IMR-90 (cell line): ENCODE measurements at regions not wholly inside any gene's neighbourhood (a gene's known extent, or its start where the extent isn't known, plus 50 kb on each side); places are given as distances from the start of the nearest gene placed in this dataset.

Experiments
- ATAC-seq: fragments of 200-7000 bp; cut with Tn5 transposase; 2 replicates; pipeline ENCODE4 v1.9.1; 2020; ENCODE audit warnings: low read depth, mild to moderate bottlenecking, moderate library complexity
- BruUV-seq: library from RNA; stranded (reverse); fragments of 400-500 nt; replicated peaks from 2 replicates; lab custom pipeline; 2021; lab: Mats Ljungman, UMichigan
- CTCF ChIA-PET: fragments of 300-600 bp; formaldehyde crosslinking; extraction: SDS; loops from one replicate; lab custom pipeline; 2021; ENCODE audit warnings: antibody characterized with exemption; lab: Yijun Ruan, JAX
- POLR2A ChIA-PET: fragments of 300-600 bp; sonication (Branson Sonifier 250); formaldehyde crosslinking; loops from one replicate; lab custom pipeline; 2022; ENCODE audit warnings: antibody characterized with exemption; ENCODE audit not compliant: unreplicated experiment; lab: Charles Lee
- DNase-seq: peaks from one replicate; pipeline ENCODE4 v3.0.0; 2013
- H2AFZ ChIP-seq: replicated peaks from 2 replicates; pipeline ENCODE3; 2013; ENCODE audit warnings: low read length, mild to moderate bottlenecking; ENCODE audit not compliant: poor library complexity
- H2AK5ac ChIP-seq: 2 replicates; pipeline ENCODE4 v1.6.1; 2013; ENCODE audit warnings: low read depth, low read length, inconsistent platforms
- H2AK9ac ChIP-seq: replicated peaks from 2 replicates; pipeline ENCODE3; 2013; ENCODE audit warnings: mild to moderate bottlenecking, low read depth, low read length, moderate library complexity; ENCODE audit not compliant: poor library complexity
- H2BK120ac ChIP-seq: 2 replicates; pipeline ENCODE4 v1.6.1; 2013; ENCODE audit warnings: low read depth, low read length, inconsistent platforms
- H2BK15ac ChIP-seq: 3 replicates; pipeline ENCODE4 v1.6.1; 2013; ENCODE audit warnings: low read depth, low read length, inconsistent platforms
- H2BK20ac ChIP-seq: 2 replicates; pipeline ENCODE4 v1.6.1; 2013; ENCODE audit warnings: low read depth, mild to moderate bottlenecking, inconsistent platforms, low read length, moderate library complexity
- H2BK5ac ChIP-seq: 2 replicates; pipeline ENCODE4 v1.6.1; 2013; ENCODE audit warnings: mild to moderate bottlenecking, low read depth, low read length, inconsistent platforms; ENCODE audit not compliant: poor library complexity, severe bottlenecking
- H3K14ac ChIP-seq: replicated peaks from 2 replicates; pipeline ENCODE4 v1.6.1; 2013; ENCODE audit warnings: low read depth, low read length, inconsistent platforms
- H3K18ac ChIP-seq: 2 replicates; pipeline ENCODE4 v1.6.1; 2013; ENCODE audit warnings: low read depth, low read length, control low read depth
- H3K23ac ChIP-seq: 2 replicates; pipeline ENCODE4 v1.6.1; 2013; ENCODE audit warnings: low read depth, low read length, inconsistent platforms
- H3K27ac ChIP-seq: 2 replicates; pipeline ENCODE4 v1.5.1; 2013; ENCODE audit warnings: mild to moderate bottlenecking, control low read depth, low read length; ENCODE audit not compliant: insufficient read depth
- H3K27me3 ChIP-seq: 2 replicates; pipeline ENCODE4 v1.6.1; 2013; ENCODE audit warnings: low read length; ENCODE audit not compliant: control insufficient read depth, insufficient read depth
- H3K36me3 ChIP-seq: 2 replicates; pipeline ENCODE4 v1.6.1; 2013; ENCODE audit warnings: low read length, mixed read lengths; ENCODE audit not compliant: control insufficient read depth, insufficient read depth
- H3K4ac ChIP-seq: 2 replicates; pipeline ENCODE4 v1.6.1; 2013; ENCODE audit warnings: low read depth, low read length, inconsistent platforms
- H3K4me1 ChIP-seq: 2 replicates; pipeline ENCODE4 v1.6.1; 2013; ENCODE audit warnings: low read length, mixed read lengths; ENCODE audit not compliant: control insufficient read depth, insufficient read depth
- H3K4me2 ChIP-seq: 2 replicates; pipeline ENCODE4 v1.6.1; 2013; ENCODE audit warnings: low read depth, mild to moderate bottlenecking, control low read depth, low read length, moderate library complexity
- H3K4me3 ChIP-seq: 2 replicates; pipeline ENCODE4 v1.5.1; 2013; ENCODE audit warnings: low read depth, mild to moderate bottlenecking, control low read depth, low read length, moderate library complexity; ENCODE audit not compliant: insufficient read depth
- H3K56ac ChIP-seq: 2 replicates; pipeline ENCODE4 v1.6.1; 2013; ENCODE audit warnings: low read length, inconsistent platforms; ENCODE audit not compliant: insufficient read depth; ENCODE audit errors: extremely low read depth
- H3K79me1 ChIP-seq, 2 experiments: 2 replicates each; pipeline ENCODE4 v1.6.1; 2013; ENCODE audit warnings: low read length in 2 of 2, inconsistent platforms in 1 of 2, low read depth in 1 of 2
- H3K9ac ChIP-seq: 2 replicates; pipeline ENCODE4 v1.6.1; 2013; ENCODE audit warnings: low read depth, low read length, control low read depth
- H3K9me1 ChIP-seq: 2 replicates; pipeline ENCODE4 v1.6.1; 2013; ENCODE audit warnings: low read length, inconsistent platforms; ENCODE audit not compliant: insufficient read depth
- H3K9me3 ChIP-seq: 2 replicates; pipeline ENCODE4 v1.6.1; 2013; ENCODE audit warnings: low read length; ENCODE audit not compliant: control insufficient read depth, insufficient read depth
- H4K20me1 ChIP-seq: 2 replicates; pipeline ENCODE4 v1.6.1; 2013; ENCODE audit warnings: low read length, inconsistent platforms; ENCODE audit not compliant: insufficient read depth
- H4K5ac ChIP-seq: 2 replicates; pipeline ENCODE4 v1.6.1; 2013; ENCODE audit warnings: mild to moderate bottlenecking, low read depth, low read length, control low read depth
- H4K8ac ChIP-seq, 2 experiments: 2 replicates each; pipeline ENCODE4 v1.6.1; 2013; ENCODE audit warnings: low read depth in 2 of 2, low read length in 2 of 2, control low read depth in 1 of 2, inconsistent platforms in 1 of 2
- H4K91ac ChIP-seq: 2 replicates; pipeline ENCODE4 v1.6.1; 2013; ENCODE audit warnings: low read depth, low read length, inconsistent platforms; ENCODE audit not compliant: insufficient read depth
- BHLHE40 ChIP-seq: fragments of 150-350 bp; IDR thresholded peaks from 2 replicates; pipeline ENCODE4 v1.6.1; 2016; ENCODE audit warnings: mild to moderate bottlenecking, low read depth, low read length
- CEBPB ChIP-seq: IDR thresholded peaks from 2 replicates; pipeline ENCODE4 v1.6.1; 2012; ENCODE audit warnings: low read depth, low read length, improper control_type of control experiment
- CHD1 ChIP-seq: IDR thresholded peaks from 2 replicates; pipeline ENCODE4 v1.6.1; 2012; ENCODE audit warnings: low read depth, low read length, improper control_type of control experiment
- CTCF ChIP-seq: conservative IDR thresholded peaks from 2 replicates; pipeline ENCODE4 v1.5.1; 2012; ENCODE audit warnings: mild to moderate bottlenecking, low read depth, low read length, improper control_type of control experiment
- ELK1 ChIP-seq: fragments of 150-350 bp; IDR thresholded peaks from 2 replicates; pipeline ENCODE4 v1.6.1; 2016; ENCODE audit warnings: low read depth, mild to moderate bottlenecking, low read length, moderate library complexity, borderline replicate concordance
- FOS ChIP-seq: fragments of 150-350 bp; IDR thresholded peaks from 2 replicates; pipeline ENCODE4 v1.6.1; 2016; ENCODE audit warnings: low read depth, low read length
- MAFK ChIP-seq: IDR thresholded peaks from 2 replicates; pipeline ENCODE4 v1.6.1; 2012; ENCODE audit warnings: low read depth, low read length, improper control_type of control experiment
- MAZ ChIP-seq: IDR thresholded peaks from 2 replicates; pipeline ENCODE4 v1.6.1; 2012; ENCODE audit warnings: low read depth, mild to moderate bottlenecking, low read length, improper control_type of control experiment, moderate library complexity, borderline replicate concordance
- MXI1 ChIP-seq: IDR thresholded peaks from 2 replicates; pipeline ENCODE4 v1.6.1; 2012; ENCODE audit warnings: low read depth, mild to moderate bottlenecking, low read length, moderate library complexity, borderline replicate concordance
- NFE2L2 ChIP-seq: fragments of 150-350 bp; IDR thresholded peaks from 2 replicates; pipeline ENCODE4 v1.6.1; 2016; ENCODE audit warnings: low read depth, mild to moderate bottlenecking, low read length
- POLR2A ChIP-seq: IDR thresholded peaks from 2 replicates; pipeline ENCODE4 v1.6.1; 2012; ENCODE audit warnings: mild to moderate bottlenecking, low read depth, low read length
- RAD21 ChIP-seq: IDR thresholded peaks from 2 replicates; pipeline ENCODE4 v1.6.1; 2012; ENCODE audit warnings: low read length, improper control_type of control experiment
- RCOR1 ChIP-seq: IDR thresholded peaks from 2 replicates; pipeline ENCODE4 v1.6.1; 2012; ENCODE audit warnings: mild to moderate bottlenecking, low read length, improper control_type of control experiment; ENCODE audit not compliant: insufficient replicate concordance
- RFX5 ChIP-seq: IDR thresholded peaks from 2 replicates; pipeline ENCODE4 v1.8.0; 2012; ENCODE audit warnings: low read depth, mild to moderate bottlenecking, low read length, moderate library complexity
- SMC3 ChIP-seq: fragments of 150-350 bp; IDR thresholded peaks from 2 replicates; pipeline ENCODE4 v1.6.1; 2016; ENCODE audit warnings: low read depth, mild to moderate bottlenecking, antibody characterized with exemption, low read length, moderate library complexity
- USF2 ChIP-seq: fragments of 150-350 bp; IDR thresholded peaks from 2 replicates; pipeline ENCODE4 v1.6.1; 2017; ENCODE audit warnings: mild to moderate bottlenecking, antibody characterized with exemption, low read length, low read depth
- WGBS, 2 experiments: methylation state at CpG; one replicate each; pipeline versions ENCODE4 v1.1.5 to v1.1.7; 2013; ENCODE audit warnings: missing lambda C conversion rate in 2 of 2; ENCODE audit not compliant: insufficient read length in 1 of 2; ENCODE audit errors: extremely low coverage in 2 of 2; 5-methylcytosine and 5-hydroxymethylcytosine counted together
- dilution Hi-C: fragments of 300-500 bp; cut with HindIII; formaldehyde crosslinking; loops from one replicate; pipeline ENCODE4 v1.14.3; 2018; ENCODE audit warnings: low sequenced_read_pairs; ENCODE audit not compliant: unreplicated experiment
- in situ Hi-C: fragments of 300-500 bp; cut with MboI; formaldehyde crosslinking; loops from 3 replicates; pipeline ENCODE4 v1.14.3; 2019; ENCODE audit warnings: low sequenced_read_pairs, inconsistent platforms, mixed read lengths
- intact Hi-C: fragments of 100-400 bp; cut with micrococcal nuclease; formaldehyde crosslinking; loops from 2 replicates; pipeline ENCODE4 v1.10.0; 2022

GRCh38 chr11:109667719-109668118 lies 245.7 kb downstream of the C11orf87 start:
- BruUV-seq = no TSS peak
- Histone ChIP-seq H4K8ac (no peak overlapping the region), H3K56ac (no peak overlapping the region), H3K4ac (no peak overlapping the region), H2AK9ac (no peak overlapping the region), H3K4me3 (no peak overlapping the region), H3K9me1 (no peaks in the 10 kb centered on the region), H3K18ac (no peak overlapping the region), H2BK5ac (no peak overlapping the region), H3K79me1 (no peaks in the 10 kb centered on the region), H4K5ac (no peak overlapping the region), H3K9me3 (0 out of 2 replicates have a peak, but pooled peaks cover 3% of the 10 kb centered on the region), H2BK15ac (no peak overlapping the region), H3K27me3 (no peaks in the 10 kb centered on the region), H3K4me1 (no peaks in the 10 kb centered on the region), H3K4me2 (no peak overlapping the region), H3K36me3 (no peaks in the 10 kb centered on the region), H2BK20ac (no peak overlapping the region), H2AFZ (no peak overlapping the region), H2AK5ac (no peak overlapping the region), H2BK120ac (no peak overlapping the region), H3K14ac (no peak overlapping the region), H3K27ac (no peak overlapping the region), H3K23ac (no peak overlapping the region), H4K20me1 (no peaks in the 10 kb centered on the region), H3K9ac (no peak overlapping the region), H4K91ac (no peak overlapping the region)
- dilution Hi-C loops = no loop called here
- in situ Hi-C loops = no loop called here
- no peak for DNase-seq
- no CpG with 5 or more reads among the region's 2 CpGs for WGBS, 2 experiments
- ATAC-seq = no peak
- POLR2A ChIA-PET = no interaction called here
- intact Hi-C loops = no loop called here
- TF ChIP-seq RCOR1 = no peak
- TF ChIP-seq MAZ = no peak
- no peak for TF ChIP-seq FOS
- TF ChIP-seq CEBPB = no peak
- no peak for TF ChIP-seq BHLHE40
- no peak for TF ChIP-seq ELK1
- no peak for TF ChIP-seq RFX5
- TF ChIP-seq NFE2L2 = no peak
- TF ChIP-seq SMC3 = no peak
- TF ChIP-seq RAD21 = no peak
- TF ChIP-seq CTCF = no peak
- TF ChIP-seq MAFK = no peak
- no peak for TF ChIP-seq USF2
- no peak for TF ChIP-seq MXI1
- no peak for TF ChIP-seq POLR2A
- TF ChIP-seq CHD1 = no peak
- CTCF ChIA-PET = no interaction called here
